ENCODE measurements at regions not wholly inside any gene's neighbourhood (a gene's known extent, or its start where the extent isn't known, plus 50 kb on each side); places are given as distances from the start of the nearest gene placed in this dataset.

DNA sequence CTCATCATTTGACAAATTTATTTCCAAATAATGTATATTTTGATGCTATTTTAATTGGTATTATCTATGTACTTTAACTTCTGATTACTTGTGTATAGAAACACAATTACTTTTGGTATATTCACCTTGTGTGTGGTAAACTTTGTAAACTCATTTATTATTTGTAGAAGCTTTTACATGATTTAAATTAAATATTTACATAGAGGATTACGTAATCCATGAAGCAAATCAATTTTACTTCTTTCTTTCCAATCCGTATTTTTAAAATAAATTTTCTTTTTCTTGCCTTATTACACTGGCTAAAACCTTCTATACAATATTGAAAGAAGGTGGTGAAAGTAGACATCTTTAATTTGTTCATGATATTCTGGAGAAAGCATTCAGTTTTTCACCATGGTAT lies 540.2 kb downstream of the MMUT start:
- DNase-seq (ENCODE audit: low read depth in 2 of 3, low spot score in 2 of 3), result no peak

DNA sequence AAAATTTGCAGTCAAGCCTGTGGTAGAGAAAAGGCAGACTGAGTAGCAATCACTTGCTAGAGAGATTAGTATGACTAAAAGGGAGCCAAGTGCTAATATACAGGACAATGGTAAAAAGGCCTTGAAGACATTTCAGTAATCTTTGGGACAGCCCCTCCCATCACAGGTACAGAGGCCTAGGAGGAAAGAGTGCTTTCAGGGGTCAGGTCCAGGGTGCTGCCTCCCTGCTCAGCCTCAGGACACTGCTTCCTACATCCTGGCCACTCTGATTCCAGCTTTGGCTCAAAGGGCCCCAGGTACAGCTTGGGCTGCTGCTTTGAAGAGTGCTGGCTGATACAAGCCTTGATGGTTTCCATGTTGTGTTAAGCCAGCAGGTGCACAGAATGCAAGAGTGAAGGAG lies 543.5 kb downstream of the MMUT start:
- DNase-seq (ENCODE audit: low read depth in 2 of 3, low spot score in 2 of 3), result no peak

- DNase-seq (ENCODE audit: low read depth in 2 of 3, low spot score in 2 of 3), result no peak
Measured at GRCh38 chr6:48917233-48917632, 545.8 kb downstream of the MMUT start.

DNA sequence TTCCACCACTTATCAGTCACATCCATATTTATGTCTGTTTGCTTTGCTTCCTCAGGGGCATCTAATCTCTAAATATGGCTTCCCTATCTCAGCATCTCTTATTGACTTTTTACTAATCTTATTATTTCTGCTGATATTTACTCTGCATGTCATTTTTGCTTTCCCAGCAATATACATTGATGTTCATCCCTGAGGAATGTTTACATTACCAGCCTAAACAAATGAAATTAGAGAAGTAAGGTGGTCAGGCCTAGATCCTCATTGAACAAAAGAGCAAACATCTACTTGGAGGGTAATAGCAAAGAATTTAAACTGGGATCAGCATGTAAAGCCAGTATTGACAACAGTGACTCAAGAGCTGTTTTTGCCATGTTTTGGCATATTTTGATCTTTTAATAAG lies 546.4 kb downstream of the MMUT start:
- DNase-seq (ENCODE audit: low read depth in 2 of 3, low spot score in 2 of 3), result no peak

DNA sequence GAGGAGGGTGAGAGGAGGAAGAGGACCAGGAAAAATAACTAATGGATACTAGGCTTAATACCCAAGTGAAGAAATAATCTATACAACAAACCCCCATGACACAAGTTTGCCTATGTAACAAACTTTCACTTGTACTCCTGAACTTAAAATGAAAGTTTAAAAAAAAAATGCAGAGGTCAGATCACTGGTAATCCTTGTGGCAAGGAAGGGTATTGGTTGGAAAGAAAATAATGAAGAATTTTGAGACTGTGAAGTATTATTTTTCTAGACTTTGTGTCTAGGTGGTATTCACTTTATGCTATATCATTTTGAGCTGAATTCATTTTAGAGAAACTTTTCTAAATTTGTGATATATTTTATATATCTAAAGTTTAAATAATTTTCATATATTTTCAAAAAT lies 547.5 kb downstream of the MMUT start:
- no peak for DNase-seq (ENCODE audit: low read depth in 2 of 3, low spot score in 2 of 3)

DNA sequence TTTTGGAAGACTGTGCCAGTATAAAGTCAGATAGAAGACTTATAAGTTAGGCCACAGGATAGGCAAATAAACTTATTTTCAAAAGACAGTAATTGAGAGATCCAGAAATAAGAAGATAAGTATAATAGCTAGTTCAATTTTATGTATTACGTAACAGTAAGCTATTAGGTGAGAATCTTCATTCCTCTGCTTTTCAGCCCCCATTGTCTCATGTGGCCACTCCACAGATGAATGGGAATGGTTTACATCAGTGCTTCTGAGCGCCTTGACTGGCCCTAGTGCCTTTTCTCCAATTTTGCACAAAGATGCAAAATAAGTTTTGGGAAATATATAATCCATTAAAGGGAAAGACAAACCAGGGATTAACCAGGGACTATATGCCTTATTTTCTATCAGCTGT lies 550.5 kb downstream of the MMUT start:
- DNase-seq (ENCODE audit: low read depth in 2 of 3, low spot score in 2 of 3), result no peak

- no peak for DNase-seq (ENCODE audit: low read depth in 2 of 3, low spot score in 2 of 3)
Measured at GRCh38 chr6:48904809-48905208, 558.2 kb downstream of the MMUT start.

DNA sequence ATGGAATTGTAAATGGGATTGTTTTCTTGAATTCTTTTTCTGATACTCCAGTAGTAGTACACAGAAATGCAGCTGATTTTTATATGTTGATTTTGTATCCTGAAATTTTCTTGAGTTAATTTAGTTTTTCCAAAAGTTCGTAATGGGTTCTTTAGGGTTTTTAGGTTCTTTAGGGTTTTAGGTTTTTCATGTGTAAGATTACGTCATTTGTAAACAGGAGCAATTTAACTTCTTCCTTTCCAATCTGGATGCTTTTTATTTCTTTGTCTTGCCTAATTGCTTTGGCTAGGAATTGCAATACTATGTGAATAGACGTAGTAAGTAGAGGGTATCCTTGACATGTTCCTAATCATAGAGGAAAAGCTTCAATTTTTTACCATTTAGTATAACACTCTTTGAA lies 568.6 kb downstream of the MMUT start:
- DNase-seq (ENCODE audit: low read depth in 2 of 3, low spot score in 2 of 3), result no peak

DNA sequence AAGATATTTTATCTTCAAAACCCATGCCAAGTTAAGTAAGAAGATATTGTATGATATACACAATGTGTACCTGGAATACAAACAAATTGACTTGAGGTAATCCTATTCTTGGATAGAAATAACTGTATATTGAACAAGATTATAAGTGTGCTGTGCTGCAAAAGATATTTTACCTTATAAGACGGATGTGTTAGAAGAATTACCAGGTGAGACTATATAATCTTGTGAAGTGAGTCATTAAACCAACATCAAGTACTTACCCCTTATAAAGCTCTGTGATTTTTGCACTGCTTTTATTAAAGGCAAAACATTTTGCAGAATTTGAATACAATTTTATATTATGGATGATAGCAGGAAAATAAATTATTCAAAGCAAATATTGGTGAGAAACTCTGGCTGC lies 570.0 kb downstream of the MMUT start:
- no peak for DNase-seq (ENCODE audit: low read depth in 2 of 3, low spot score in 2 of 3)

DNA sequence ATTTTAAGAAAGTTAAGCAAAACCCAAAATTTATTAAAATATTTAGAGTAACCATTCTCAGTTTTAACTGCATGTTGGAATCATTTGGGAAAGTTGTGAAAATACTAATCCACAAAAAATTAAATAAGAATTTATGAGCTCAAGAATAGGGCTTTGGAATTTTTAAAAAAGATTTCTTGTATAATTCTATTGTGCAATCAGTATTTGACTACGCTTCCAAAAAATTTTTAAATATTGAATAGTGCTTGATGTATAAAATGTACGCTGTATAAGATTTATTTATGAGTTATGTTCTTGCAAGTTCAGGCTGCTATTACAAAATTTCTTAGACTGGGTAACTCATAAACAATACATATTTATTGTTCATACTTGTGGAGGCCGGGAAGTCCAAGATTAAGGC lies 571.7 kb downstream of the MMUT start:
- DNase-seq (ENCODE audit: low read depth in 2 of 3, low spot score in 2 of 3), result no peak

DNA sequence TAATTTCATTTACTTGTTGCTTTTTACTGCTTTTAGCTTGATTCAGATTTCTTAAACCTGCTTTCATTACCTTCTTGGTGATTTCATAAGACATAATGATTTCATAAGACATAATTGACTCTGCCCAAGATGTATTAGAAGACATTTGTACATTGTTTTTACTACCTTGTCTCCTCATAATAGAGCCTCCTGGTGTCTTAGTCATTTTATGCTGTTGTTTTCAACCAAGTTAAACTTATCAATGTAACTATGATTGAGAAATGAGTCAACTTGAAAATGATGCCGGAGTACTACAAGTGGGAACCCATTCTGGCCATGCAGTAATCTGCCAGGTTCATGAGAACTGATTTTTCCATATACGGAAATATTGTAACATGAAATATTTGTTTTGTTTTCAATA lies 573.6 kb downstream of the MMUT start:
- no peak for DNase-seq (ENCODE audit: low read depth in 2 of 3, low spot score in 2 of 3)

DNA sequence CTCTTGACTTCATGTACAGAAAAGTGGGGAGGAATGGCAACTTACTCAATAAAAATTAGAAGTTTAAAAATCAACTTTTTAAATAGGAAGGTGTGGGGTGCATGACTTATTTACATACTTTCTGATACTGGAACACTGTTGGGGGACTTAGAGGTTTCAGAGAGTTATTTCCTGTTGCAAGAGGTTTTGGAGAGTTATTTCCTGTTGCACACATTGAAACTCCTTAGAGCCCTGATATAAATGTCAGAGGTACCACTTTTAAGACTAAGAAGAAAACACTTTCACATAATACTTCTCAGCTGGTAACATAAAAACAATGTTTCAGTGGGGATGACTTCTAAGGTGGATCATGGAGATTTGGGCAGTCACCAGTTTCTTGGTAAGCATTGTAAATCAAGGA lies 579.9 kb downstream of the MMUT start:
- no peak for DNase-seq (ENCODE audit: low read depth in 2 of 3, low spot score in 2 of 3)

- no peak for DNase-seq (ENCODE audit: low read depth in 2 of 3, low spot score in 2 of 3)
Measured at GRCh38 chr6:48881551-48881950, 581.5 kb downstream of the MMUT start.

GRCh38 chr6:48869595-48869994 lies 593.5 kb downstream of the MMUT start:
- DNase-seq (ENCODE audit: low read depth in 2 of 3, low spot score in 2 of 3), result no peak

DNA sequence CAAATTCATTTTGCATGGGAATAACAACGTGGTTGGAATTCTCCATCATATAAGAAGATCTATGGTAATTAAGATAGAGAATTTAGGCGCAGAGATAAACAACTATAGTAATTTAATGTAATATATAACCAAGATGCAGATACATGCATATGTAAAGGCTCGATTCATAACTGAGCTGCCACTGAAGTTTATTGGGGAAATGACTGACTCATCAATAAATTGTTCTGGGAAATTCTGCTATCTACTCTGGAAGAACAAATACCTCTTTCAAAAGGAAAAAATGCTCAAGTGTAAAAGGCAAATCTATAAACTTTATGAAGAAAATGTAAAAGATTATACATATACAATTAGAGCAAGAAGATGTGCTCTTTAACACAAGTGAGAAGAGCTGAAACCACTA lies 596.4 kb downstream of the MMUT start:
- DNase-seq (ENCODE audit: low read depth in 2 of 3, low spot score in 2 of 3), result no peak

DNA sequence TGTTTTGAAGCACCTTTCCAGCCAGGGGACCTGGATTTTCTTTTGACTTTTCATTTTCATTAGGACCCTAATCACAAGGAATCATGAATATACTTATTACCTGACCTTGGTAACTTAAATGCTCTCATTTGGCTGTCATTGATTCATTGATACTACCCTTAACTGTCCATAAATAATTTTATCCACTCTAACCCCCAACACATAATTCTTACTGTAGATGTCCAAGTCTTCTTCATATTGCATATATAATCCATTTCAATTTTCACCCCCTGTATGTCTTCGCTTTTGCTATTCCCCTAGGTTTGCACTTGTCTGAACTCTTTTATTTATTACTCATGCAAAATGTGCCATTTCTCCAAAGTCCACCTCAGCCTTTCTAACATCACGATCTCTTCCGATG lies 602.9 kb downstream of the MMUT start:
- no peak for DNase-seq (ENCODE audit: low read depth in 2 of 3, low spot score in 2 of 3)

DNA sequence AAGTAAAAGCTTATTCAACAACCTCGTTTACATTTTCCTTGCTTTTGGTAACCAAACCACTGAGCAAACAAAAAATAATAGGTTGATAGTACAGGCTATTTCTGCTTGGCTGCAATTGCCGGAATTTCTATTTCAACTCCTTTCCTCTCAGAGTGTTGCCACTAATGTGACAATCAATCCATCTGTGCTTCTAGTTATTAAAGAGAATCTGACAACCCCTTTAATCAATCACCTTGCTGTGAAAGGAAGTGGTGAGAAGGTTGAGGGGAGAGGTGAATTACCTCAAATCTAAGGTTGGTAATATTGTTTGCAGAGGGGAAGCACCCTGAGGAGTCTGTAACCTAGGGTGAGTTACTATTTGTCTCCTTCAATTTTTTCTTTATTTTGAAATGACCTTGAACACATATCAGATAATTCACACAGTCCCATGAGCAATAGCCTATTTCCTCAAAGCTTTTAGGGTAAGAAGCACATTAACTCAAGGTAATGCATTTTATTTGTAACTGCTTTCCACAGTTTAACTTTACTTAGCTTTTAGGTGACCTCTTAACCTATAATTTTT lies 603.4 kb downstream of the MMUT start:
- DNase-seq (ENCODE audit: low read depth in 2 of 3, low spot score in 2 of 3), result no peak

DNA sequence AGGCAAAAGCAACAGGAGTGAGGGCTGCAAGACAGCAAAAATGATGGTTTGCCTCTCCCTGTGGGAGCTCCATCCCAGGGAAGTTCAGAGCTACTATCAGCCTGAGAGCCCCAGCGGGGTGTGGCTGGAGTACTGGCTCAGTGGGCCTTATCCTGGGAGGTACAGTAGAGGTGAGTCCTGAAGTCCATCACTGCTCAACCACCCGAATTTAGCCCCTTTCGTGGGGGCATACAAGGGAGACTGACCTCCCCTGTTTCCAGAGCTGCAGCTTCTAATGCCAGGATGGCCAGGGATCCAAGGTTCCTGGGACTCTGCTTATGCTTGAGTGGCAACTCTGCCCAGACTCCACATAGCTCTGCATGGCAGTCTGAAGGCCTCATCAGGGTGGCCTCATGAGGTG lies 617.8 kb downstream of the MMUT start:
- no peak for DNase-seq (ENCODE audit: low read depth in 2 of 3, low spot score in 2 of 3)

GRCh38 chr6:48844696-48845095 lies 618.4 kb downstream of the MMUT start:
- no peak for DNase-seq (ENCODE audit: low read depth in 2 of 3, low spot score in 2 of 3)

GRCh38 chr6:48840896-48841295 lies 622.2 kb downstream of the MMUT start:
- no peak for DNase-seq (ENCODE audit: low read depth in 2 of 3, low spot score in 2 of 3)

DNA sequence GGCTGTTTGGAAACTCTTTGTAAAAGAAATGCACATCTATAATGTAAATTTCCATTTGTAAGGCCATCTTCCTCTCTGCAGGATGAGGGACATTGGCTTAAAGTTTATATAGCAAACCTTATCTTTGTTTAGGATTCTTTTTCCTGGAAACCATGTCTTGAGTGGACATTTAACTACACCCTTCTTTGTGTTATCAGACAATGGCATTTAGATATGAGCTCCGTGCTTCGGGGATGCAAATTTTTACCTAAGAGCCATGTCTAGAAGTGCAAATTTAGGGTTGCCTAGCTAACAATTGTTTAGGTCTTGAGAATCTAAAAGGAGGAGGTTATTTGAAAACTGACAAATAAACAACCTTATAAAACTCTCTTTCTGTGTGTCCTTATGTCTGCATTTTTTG lies 623.8 kb downstream of the MMUT start:
- no peak for DNase-seq (ENCODE audit: low read depth in 2 of 3, low spot score in 2 of 3)

DNA sequence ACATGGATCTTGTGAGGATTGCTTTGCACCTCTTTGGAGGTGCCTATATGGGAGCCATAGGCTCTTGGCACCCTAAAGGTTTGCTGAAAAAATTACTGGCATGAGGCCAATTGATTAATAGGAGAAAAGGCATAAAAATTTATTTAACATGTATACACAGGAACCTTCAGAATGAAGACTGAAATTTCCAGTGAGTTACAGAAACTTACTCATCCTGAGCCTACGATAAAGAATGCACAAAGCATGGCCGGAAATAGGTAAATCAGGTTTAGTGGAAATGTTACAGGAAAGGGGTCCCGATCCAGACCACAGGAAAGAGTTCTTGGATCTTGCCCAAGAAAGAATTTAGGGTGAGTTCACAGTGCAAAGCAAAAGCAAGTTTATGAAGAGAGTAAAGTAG lies 625.3 kb downstream of the MMUT start:
- DNase-seq (ENCODE audit: low read depth in 2 of 3, low spot score in 2 of 3), result no peak

DNA sequence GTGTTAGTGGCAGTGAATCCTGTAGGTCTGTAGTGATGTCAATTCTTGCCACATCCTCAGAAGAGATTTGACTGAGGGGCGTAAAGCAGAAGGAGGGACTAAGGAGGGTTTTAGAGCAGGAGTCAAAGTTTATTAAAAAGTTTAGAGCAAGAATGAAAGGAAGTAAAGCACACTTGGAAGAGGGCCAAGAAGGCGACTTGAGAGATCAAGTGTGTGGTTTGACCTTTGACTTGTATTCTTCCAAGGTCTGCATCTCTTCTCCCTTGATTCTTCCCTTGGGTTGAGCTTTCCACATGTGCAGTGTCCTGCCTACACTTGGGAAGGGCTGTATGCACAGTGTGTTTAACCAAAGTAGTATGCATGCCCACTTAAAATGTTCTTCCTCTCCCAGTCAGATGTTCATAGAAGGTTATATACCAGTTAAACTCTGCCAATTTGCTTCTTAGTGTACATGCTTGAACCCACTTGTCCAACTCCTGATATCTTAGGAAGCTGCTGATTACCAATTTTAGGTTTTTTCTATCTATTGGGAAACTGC lies 627.6 kb downstream of the MMUT start:
- no peak for DNase-seq (ENCODE audit: low read depth in 2 of 3, low spot score in 2 of 3)

Data from hematopoietic multipotent progenitor cell (in vitro differentiated cells).